HG03521 (cell line): ENCODE measurements at regions not wholly inside any gene's neighbourhood (a gene's known extent, or its start where the extent isn't known, plus 50 kb on each side); places are given as distances from the start of the nearest gene placed in this dataset.
"Not testable (repeated sequence)": the region's sequence is repeated elsewhere in the genome, so short reads cannot be mapped to it uniquely, and the experiment has no call there.

Experiments used
- ATAC-seq: cut with Tn5 transposase; IDR thresholded peaks from one replicate; pipeline ENCODE4 v1.9.1; 2021; ENCODE audit warnings: mild to moderate bottlenecking, moderate library complexity; ENCODE audit not compliant: unreplicated experiment

- no peak for ATAC-seq
Observed at GRCh38 chr6:140269591-140270165, 895.2 kb upstream of the CITED2 start.

GRCh38 chr6:140264431-140264830 lies 890.0 kb upstream of the CITED2 start:
- ATAC-seq, result no peak

- ATAC-seq, result not testable (repeated sequence)
Observed at GRCh38 chr6:140258302-140258701, 883.9 kb upstream of the CITED2 start.

GRCh38 chr6:140256248-140256647 lies 881.8 kb upstream of the CITED2 start:
- ATAC-seq, result no peak

GRCh38 chr6:140253096-140253495 lies 878.6 kb upstream of the CITED2 start:
- ATAC-seq, result no peak

GRCh38 chr6:140252099-140252498 lies 877.7 kb upstream of the CITED2 start:
- no peak for ATAC-seq

GRCh38 chr6:140245296-140246040 lies 871.0 kb upstream of the CITED2 start:
- ATAC-seq, result no peak

GRCh38 chr6:140237251-140237650 lies 862.8 kb upstream of the CITED2 start:
- no peak for ATAC-seq

GRCh38 chr6:140236732-140237131 lies 862.3 kb upstream of the CITED2 start:
- ATAC-seq, result no peak

GRCh38 chr6:140230282-140230681 lies 855.8 kb upstream of the CITED2 start:
- no peak for ATAC-seq

GRCh38 chr6:140228491-140228890 lies 854.0 kb upstream of the CITED2 start:
- ATAC-seq, result no peak

- no peak for ATAC-seq
Observed at GRCh38 chr6:140226637-140227036, 852.2 kb upstream of the CITED2 start.

- no peak for ATAC-seq
Observed at GRCh38 chr6:140225701-140226436, 851.4 kb upstream of the CITED2 start.

GRCh38 chr6:140217283-140217682 lies 842.8 kb upstream of the CITED2 start:
- ATAC-seq, result no peak

GRCh38 chr6:140209775-140210174 lies 835.3 kb upstream of the CITED2 start:
- ATAC-seq, result no peak

- ATAC-seq, result no peak
Observed at GRCh38 chr6:140208286-140208685, 833.8 kb upstream of the CITED2 start.

GRCh38 chr6:140205795-140206593 lies 831.5 kb upstream of the CITED2 start:
- ATAC-seq, result no peak

GRCh38 chr6:140204154-140204553 lies 829.7 kb upstream of the CITED2 start:
- ATAC-seq, result no peak

- ATAC-seq, result no peak
Observed at GRCh38 chr6:140203661-140204147, 829.3 kb upstream of the CITED2 start.

- ATAC-seq, result no peak
Observed at GRCh38 chr6:140202964-140203515, 828.6 kb upstream of the CITED2 start.
